ENCODE measurements at regions not wholly inside any gene's neighbourhood (a gene's known extent, or its start where the extent isn't known, plus 50 kb on each side); places are given as distances from the start of the nearest gene placed in this dataset.
"Not testable (repeated sequence)": the region's sequence is repeated elsewhere in the genome, so short reads cannot be mapped to it uniquely, and the experiment has no call there.

DNA sequence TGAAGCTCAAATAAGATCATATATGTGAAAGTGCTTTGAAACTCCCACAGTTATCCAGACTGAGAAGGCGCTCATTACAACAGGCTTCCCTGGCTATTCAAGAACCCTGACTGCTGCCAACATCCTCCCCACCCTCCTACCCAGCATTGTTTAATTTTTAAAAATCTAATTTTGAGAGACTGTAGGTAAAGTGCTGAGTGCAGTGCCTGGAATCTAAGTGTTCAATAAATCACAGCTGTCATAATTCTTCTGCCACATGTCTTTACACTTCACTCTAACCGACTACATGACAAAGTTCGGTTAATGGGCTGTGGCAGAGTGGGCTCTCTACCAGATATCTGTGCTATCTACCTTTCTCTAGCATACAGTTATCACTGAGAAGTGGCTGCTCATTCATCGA lies 255.6 kb upstream of the C9orf72 start:
- DNase-seq: no peak

DNA sequence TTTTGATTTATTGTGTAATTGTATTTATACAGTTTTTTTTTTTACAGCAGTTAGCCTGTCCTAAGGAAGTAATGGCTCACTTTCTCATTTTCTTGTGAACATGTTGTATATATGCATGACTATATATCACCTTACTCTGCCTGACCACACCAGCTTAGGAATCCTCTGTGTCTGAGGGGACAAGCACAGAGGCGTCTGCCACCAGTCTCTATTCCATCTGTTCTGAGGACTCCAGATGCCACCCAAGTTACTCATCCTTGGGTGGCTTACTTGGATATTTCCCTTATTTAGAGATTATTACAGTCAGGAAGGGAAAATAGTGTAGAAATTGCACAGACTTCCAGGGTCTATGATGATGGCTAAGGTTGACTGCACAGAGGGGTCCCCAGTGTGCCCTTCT lies 256.3 kb upstream of the C9orf72 start:
- no peak for DNase-seq

DNA sequence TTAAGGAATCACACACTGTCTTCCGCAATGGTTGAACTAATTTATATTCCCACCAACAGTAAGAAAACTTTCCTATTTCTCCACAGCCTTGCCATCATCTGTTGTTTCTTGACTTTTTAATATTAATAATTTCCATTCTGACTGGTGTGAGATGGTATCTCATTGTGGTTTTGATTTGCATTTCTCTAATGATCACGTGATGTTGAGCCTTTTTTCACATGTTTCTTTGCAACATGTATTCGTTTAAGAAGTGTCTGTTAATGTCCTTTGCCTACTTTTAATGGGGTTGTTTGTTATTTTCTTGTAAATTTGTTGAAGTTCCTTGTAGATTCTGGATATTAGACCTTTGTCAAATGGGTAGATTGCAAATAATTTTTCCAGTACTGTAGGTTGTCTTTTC lies 258.8 kb upstream of the C9orf72 start:
- DNase-seq: not testable (repeated sequence)

DNA sequence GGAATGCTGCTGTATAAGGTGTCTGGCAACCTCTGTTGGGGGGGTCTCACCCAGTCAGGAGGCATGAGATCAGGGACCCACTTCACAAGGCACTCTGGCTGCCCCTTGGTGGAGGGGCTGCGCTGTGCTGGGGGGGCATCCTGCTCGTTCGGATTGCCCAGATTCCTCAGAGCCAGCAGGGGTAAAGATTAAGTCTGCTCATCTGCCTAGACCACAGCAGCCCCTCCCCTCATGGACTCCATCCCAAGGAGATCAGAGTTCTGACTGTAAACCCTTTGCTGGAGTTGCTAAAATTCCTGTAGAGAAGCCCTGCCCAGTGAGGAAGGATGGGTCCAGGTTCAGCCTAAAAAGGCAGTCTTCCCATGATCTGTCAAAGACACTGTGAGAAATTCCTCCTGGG lies 262.0 kb upstream of the C9orf72 start:
- DNase-seq: no peak

DNA sequence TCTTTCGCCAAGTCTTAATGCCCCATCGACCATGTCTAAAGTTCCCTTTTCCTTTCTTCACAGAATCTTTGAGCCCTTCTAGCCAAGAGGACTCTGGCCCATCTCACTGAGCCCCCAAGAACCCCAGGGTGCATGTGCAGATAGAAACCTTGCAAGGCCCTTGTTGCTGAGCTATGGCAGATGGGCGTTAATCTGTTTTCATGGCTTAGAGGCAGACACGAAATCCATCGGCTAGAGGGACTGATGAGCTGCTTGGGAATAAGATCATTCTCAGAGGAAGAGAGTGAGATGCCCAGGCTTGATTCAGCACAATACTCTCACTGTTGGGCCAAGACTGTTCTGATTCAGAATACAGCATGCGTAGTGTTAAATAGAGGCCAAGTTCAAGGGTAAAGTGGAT lies 262.5 kb upstream of the C9orf72 start:
- no peak for DNase-seq

DNA sequence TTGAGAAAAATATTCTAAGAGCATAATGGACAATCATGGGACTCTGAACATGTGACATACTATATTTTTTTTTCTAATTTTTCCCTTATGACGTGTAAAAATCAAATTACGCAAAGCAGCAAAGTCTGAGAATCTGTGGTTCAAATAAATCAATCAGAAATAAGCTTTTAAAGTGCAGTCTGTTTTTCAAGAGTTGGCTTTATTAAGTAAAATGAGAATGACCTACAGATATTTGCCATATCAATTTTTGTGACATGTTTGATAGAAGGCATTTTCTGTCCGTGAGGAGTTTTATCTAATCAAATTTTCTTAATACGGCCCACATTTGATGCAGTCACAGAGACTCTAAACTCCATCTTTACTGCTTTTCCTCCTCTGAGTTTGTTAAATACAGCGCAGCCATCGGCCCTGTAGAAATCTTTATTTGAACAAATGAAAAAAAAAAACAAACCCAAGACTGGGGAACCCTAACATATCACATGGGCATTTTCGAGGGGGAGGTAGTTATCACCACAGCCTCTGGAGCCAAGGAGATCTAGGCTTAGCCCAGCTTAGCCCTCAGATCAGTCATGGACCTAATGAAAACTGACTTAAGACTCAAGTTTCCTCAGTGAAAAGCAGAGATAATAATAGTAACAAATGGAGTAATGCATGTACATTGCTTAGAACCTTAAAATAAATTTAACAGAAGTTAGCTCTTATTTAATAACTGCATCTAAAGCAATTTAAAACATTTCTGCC lies 263.6 kb upstream of the C9orf72 start:
- no peak for DNase-seq

DNA sequence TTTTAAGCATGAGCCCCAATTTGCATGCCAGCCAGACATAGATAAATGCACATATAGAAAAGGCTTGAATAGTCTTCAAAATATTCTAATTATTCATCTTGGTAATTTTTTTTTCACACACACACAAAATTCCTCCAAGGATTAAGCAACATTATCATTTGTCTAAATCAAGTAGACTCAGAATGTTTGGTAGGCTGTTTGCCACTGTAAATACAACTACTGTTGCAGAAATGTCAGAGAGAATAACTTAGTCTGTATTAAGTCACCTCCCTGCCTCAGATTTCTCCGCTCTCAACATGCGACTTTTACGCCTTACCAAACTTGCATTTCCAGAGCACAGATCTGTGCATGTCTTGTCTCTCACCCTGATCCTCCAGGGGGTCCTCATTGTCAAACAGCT lies 265.6 kb upstream of the C9orf72 start:
- DNase-seq: no peak

DNA sequence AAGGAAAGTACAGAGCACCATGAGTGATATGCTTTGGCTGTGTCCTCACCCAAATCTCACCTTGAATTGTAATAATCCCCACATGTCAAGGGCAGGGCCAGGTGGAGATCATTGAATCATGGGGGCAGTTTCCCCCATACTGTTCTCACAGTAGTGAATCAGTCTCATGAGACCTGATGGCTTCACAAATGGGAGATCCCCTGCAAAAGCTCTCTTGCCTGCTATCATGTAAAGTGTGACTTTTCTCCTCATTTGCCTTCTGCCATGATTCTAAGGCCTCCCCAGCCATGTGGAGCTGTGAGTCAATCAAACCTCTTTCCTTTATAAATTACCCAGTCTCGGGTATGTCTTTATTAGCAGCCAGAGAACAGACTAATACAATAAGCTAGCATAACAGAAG lies 266.5 kb upstream of the C9orf72 start:
- not testable (repeated sequence) for DNase-seq

DNA sequence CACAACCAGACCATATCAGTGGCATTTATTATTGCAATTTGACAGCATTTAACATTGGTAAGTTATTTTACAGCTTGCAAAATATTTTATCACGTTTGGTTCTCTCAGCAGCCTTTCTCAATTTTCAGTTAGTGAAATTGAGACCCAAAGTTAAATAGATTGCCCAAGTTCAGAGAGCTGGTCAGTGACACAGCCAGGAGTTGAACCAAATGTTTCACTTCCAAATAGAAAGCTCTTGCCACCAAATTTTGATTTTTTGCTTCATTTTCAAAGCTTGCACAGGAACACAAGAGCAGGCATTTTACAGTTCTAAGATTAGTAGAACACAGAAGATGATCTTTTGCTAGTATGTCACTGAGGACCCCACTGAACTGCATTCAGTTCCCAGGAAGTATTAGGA lies 271.5 kb upstream of the C9orf72 start:
- no peak for DNase-seq

DNA sequence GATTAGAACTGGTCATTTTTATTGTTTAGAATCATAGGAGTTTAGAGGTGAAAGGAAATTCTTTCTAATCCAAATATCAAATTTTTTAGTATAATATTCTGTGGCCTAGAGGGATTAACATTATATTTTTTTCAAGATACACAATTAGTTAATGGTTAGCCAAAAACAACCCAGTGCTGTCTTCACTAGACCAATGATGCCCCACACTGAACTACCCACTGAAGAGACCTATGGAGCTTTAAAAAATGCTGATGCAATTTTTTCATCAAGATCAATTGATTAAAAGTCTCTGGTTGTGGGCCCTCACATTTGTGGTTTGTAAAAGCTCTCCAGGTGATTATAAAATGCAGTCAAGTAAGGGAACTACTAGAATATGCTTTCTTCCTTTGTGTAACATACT lies 274.1 kb upstream of the C9orf72 start:
- DNase-seq: no peak

DNA sequence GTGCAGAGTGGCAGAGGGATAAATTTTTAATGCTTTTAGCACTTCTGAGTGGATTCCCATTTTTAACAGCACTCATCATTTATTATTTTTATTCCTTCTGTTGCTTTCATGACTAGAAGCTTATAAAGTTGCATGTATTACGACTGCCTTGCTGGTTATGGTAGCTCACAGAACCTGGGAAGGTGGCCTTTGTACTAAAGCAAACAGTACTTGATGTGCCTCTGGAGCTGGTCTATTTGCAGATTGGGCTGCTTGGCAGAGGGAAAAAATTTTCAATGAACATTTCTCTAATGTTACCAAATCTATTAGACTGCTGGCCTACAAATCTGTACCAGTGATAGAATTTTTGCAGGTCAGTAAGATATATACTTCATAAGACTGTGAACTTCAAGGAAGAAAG lies 274.5 kb upstream of the C9orf72 start:
- DNase-seq: no peak

DNA sequence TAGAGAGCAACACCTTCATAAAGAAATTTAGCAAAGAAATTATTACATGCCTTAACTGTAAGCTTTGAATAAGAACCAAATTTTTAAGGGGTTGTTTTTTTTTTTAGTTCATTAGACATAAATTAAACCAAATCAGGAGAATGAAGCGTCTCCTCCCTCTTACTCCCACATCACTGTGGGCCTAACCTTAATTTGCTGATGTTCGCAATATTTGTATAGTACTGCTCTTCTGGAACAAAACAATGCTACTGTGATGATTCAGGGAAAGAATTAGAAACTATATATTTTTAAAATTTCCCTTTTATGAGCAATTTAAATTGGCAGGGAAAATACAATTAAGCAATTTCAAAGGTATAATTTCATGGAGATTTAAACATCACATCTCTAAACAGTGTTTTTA lies 275.0 kb upstream of the C9orf72 start:
- DNase-seq: no peak

DNA sequence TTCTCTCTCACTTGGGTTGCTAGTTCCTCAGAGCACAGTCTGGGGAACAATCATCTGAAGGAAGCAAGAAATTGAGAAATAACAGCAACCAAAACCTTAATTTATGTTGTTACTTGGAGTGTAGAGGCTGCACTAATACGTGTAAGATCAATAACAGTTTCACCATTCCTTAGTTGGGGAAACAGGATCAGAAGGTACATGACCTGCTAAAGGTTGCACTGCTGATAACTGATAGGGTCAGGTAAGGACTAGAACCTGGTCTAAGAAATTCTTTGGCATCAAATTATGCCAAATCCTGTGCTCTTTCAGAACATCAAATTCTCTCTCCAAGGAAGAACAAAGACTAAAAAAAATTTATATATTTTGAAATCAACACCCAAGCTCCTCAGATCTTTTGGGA lies 278.6 kb upstream of the C9orf72 start:
- no peak for DNase-seq

DNA sequence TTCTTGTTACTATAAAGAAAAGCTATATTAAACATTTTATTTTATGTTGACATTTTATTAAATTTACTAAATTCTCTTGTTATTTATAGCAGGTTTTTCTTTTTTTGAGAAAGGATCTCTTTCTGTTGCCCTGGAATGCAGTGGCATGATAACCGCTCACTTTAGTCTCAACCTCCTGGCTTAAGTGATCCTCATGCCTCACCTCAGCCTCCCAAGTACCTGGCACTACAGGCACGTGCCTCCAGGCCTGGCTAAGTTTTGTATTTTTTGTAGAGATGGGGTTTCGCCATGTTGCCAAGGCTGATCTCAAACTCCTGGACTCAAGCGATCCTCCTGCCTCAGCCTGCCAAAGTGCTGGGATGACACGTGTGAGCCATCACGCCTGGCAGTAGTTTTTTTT lies 280.2 kb upstream of the C9orf72 start:
- no peak for DNase-seq

DNA sequence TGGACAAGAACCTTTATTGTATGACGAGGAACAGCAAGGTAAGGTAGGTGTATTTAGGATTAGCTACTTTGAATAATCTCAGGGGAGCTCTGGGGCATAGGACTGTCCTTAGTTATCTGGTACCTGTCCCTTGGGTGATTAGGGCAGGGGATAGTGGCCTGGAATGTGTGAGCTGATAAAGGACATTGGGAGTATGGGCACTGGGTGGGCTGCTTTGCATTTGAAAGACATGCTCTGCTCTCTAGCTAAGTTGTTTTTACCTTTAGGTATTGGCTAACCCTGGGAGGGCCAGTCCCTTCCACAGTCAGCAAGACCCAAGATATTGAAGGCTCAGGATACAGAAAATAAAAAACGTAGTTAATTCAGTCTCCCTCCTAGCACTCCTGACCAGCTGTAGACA lies 282.8 kb upstream of the C9orf72 start:
- no peak for DNase-seq

DNA sequence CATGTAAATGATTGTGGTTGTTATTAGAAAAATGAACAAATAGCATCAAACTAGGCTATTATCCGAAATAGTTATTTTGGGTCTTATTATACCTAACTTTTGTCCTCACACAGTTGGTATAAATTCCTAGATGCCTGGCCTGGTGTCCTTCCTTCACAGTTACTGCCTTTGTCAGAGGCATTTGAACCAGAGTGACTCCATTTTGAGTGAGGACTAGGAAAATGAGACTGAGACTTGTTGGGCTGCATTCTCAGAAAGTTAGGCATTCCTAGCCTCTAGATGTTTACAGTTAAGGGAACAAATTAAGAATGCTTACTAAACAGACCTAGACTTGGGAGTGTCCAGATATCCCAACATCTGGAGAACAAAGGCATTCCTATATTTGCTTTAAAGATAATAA lies 283.5 kb upstream of the C9orf72 start:
- DNase-seq: no peak

DNA sequence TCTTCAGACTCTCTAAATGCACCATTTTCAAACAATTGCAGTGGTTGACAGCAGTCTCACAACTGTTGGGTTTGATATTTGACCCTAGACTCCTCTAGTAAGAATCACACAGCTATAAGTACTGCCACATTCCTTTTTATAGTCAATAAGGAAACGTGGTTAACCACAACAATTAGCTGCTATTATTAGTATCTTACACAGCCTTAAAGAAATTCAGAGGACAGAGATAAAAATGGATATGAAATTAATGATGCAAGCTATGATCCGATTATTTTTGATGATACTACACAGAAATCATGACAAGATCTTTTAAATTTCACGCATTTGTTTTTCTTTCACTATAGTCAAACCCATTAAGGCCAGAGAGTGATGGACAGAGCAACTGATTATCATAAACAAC lies 288.6 kb upstream of the C9orf72 start:
- DNase-seq: no peak

DNA sequence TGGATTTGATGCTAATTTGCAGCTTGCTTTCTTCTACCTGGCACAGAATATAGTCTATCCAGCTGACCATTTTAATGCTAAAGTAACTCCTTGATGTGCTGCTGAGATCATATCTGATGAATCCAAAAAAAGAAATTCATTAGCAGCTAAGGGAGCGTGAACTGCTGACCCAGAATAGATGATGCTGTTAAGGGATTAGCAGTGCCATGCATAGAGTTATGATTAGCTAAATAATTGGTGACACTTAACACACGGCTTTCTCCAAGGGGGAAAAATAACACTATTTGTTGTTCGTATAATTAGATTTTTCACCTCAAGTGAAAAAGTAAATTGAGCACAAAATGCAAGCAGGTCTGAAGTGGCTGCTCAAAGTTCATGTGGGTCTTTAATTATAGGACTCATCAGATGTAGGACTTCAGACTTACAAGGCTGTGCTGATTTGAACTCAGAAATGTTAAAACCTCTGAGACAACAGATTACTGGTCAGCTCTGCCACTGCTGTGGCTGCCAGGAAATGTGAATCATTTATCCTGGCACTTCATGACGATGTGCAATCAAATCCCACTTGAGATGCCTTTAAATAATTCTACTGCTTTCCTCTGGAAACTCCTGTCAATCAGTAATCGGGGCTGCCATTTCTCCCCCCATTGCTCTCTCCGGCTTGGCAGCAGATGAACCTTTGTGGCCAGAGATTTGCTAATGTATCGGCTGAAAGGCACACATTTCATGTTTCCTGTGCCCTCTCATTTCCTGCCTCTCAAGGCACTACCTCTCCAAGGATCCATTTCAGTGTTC lies 291.6 kb upstream of the C9orf72 start:
- no peak for DNase-seq

DNA sequence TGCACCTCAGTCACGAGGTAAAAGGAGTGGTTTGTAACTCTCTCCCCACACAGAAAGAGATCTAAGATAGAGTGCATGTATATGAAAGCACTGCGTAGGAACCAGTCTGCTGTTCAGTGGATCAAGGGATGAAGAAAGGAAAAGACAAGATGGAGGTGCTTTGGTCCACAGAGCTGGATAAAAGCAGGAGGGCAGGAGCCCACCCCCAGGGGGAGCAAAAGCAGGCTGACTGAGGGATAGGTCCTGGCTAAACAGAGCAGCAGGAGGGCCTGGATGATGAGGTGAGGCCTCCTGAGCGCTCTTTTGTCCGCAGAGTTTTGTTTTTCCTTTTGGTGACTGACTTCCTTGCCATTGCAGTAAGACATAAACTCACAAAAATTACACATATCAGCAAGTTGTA lies 293.5 kb upstream of the C9orf72 start:
- no peak for DNase-seq

DNA sequence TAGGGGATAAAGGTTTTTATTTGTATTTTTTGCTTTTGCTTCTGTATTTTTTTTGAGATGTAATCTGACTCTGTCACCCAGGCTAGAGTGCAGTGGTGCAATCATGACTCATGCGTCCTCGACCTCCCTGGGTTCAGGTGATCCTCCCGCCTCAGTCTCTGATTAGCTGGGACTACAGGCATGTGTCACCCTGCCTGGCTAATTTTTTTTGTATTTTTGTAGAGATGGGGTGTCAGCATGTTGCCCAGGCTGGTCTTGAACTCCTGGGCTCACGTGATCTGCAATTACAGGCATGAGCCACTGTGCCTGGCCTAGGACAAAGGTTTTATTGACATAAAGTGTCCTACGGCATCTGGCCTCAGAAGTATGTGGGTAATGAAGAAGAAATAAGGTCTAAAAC lies 297.1 kb upstream of the C9orf72 start:
- no peak for DNase-seq

DNA sequence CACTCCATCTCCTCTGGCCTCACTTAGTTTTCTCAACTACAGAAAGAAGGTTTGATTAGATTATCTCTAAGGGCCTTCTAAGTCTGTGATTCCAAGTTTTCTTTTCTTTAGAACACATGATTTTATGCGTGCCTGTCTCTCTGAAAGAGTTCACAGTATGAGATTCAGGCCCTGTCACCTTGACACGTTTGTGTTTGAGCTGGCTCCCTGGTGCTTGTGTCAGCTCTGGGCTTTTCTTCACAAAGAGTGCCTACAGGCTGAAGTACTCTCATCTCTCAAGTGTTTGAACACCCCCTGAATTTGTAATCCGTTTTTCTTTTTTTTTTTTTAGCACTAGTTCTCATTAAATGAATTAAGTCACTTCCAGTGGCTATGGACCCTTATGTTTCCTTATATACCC lies 306.9 kb upstream of the C9orf72 start:
- DNase-seq: no peak

DNA sequence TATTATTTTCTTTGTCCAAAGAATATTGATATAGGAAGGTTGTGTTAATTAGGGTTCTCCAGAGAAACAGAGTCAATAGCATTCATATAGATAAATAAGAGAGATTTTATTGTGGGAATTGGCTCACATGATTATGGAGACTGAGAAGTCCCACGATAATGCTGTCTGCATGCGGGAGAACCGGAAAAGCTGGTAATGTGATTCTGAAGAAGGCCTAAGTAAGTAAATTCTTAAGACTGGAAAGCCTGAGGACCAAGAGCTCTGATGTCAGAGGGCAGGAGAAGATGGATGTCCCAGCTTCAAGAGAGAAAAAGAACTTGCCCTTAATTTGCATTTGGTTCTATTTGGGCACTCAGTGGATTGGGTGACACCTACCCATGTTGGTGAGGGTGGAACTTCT lies 307.4 kb upstream of the C9orf72 start:
- DNase-seq: no peak

DNA sequence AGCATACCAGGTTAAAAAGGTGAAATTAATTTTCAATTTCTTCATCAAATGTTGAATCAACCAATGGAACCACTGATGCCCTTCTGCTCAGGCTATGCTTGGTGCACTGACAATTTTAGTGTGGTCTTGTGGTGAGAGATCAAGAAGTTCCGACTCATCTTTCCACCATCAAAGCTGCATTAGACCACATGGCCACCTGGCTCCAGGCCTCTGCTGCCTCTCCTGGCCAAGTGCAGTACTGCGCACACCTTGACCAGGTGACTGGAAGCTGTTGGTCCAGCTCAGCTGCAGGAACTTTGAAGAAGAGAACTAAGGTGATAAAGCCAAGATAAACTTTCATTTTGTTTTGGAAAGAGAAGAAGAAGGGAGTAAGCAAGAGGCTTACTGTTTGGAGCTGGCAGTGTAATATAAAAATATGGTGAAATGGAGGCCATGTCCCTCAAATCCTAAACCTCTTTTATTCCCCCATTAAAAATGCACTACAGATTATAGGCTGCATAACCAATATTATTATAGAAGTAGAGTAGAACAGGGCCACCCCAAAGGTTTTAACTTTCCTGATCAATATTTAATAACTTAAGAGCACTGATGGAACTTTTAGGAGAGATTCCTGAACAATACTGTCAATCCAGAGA lies 315.5 kb upstream of the C9orf72 start:
- peak; percentile 10 for DNase-seq

DNA sequence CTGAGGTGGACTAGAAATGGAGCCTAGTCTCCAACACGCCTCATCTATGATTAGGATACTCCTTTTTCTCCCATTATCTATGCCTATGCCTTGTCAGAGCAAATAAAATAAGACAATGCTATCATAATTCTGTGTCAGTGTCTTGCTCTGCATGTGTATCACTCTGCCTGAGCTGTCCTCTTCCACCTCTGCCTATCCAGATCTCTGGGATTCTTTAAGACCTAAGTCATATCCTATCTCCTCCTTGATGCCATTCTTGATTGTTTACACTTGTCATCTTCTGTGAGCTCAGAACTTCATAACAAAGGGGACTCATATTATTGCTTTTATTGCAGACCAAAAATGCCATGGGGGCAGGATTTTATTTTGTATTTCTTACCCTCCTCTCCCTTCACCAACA lies 351.2 kb upstream of the C9orf72 start:
- no peak for DNase-seq

All from CD4-positive, alpha-beta T cell treated with Interleukin-17A for 1 hour (primary cell).